IMR-90 (cell line): ENCODE measurements at regions not wholly inside any gene's neighbourhood (a gene's known extent, or its start where the extent isn't known, plus 50 kb on each side); places are given as distances from the start of the nearest gene placed in this dataset.

Experiments used
- ATAC-seq: fragments of 200-7000 bp; cut with Tn5 transposase; 2 replicates; pipeline ENCODE4 v1.9.1; 2020; ENCODE audit warnings: low read depth, mild to moderate bottlenecking, moderate library complexity
- BruUV-seq: library from RNA; stranded (reverse); fragments of 400-500 nt; replicated peaks from 2 replicates; lab custom pipeline; 2021; lab: Mats Ljungman, UMichigan
- CTCF ChIA-PET: fragments of 300-600 bp; formaldehyde crosslinking; extraction: SDS; loops from one replicate; lab custom pipeline; 2021; ENCODE audit warnings: antibody characterized with exemption; lab: Yijun Ruan, JAX
- POLR2A ChIA-PET: fragments of 300-600 bp; sonication (Branson Sonifier 250); formaldehyde crosslinking; loops from one replicate; lab custom pipeline; 2022; ENCODE audit warnings: antibody characterized with exemption; ENCODE audit not compliant: unreplicated experiment; lab: Charles Lee
- DNase-seq: peaks from one replicate; pipeline ENCODE4 v3.0.0; 2013
- H2AFZ ChIP-seq: replicated peaks from 2 replicates; pipeline ENCODE3; 2013; ENCODE audit warnings: low read length, mild to moderate bottlenecking; ENCODE audit not compliant: poor library complexity
- H2AK5ac ChIP-seq: 2 replicates; pipeline ENCODE4 v1.6.1; 2013; ENCODE audit warnings: low read depth, low read length, inconsistent platforms
- H2AK9ac ChIP-seq: replicated peaks from 2 replicates; pipeline ENCODE3; 2013; ENCODE audit warnings: mild to moderate bottlenecking, low read depth, low read length, moderate library complexity; ENCODE audit not compliant: poor library complexity
- H2BK120ac ChIP-seq: 2 replicates; pipeline ENCODE4 v1.6.1; 2013; ENCODE audit warnings: low read depth, low read length, inconsistent platforms
- H2BK15ac ChIP-seq: 3 replicates; pipeline ENCODE4 v1.6.1; 2013; ENCODE audit warnings: low read depth, low read length, inconsistent platforms
- H2BK20ac ChIP-seq: 2 replicates; pipeline ENCODE4 v1.6.1; 2013; ENCODE audit warnings: low read depth, mild to moderate bottlenecking, inconsistent platforms, low read length, moderate library complexity
- H2BK5ac ChIP-seq: 2 replicates; pipeline ENCODE4 v1.6.1; 2013; ENCODE audit warnings: mild to moderate bottlenecking, low read depth, low read length, inconsistent platforms; ENCODE audit not compliant: poor library complexity, severe bottlenecking
- H3K14ac ChIP-seq: replicated peaks from 2 replicates; pipeline ENCODE4 v1.6.1; 2013; ENCODE audit warnings: low read depth, low read length, inconsistent platforms
- H3K18ac ChIP-seq: 2 replicates; pipeline ENCODE4 v1.6.1; 2013; ENCODE audit warnings: low read depth, low read length, control low read depth
- H3K23ac ChIP-seq: 2 replicates; pipeline ENCODE4 v1.6.1; 2013; ENCODE audit warnings: low read depth, low read length, inconsistent platforms
- H3K27ac ChIP-seq: 2 replicates; pipeline ENCODE4 v1.5.1; 2013; ENCODE audit warnings: mild to moderate bottlenecking, control low read depth, low read length; ENCODE audit not compliant: insufficient read depth
- H3K27me3 ChIP-seq: 2 replicates; pipeline ENCODE4 v1.6.1; 2013; ENCODE audit warnings: low read length; ENCODE audit not compliant: control insufficient read depth, insufficient read depth
- H3K36me3 ChIP-seq: 2 replicates; pipeline ENCODE4 v1.6.1; 2013; ENCODE audit warnings: low read length, mixed read lengths; ENCODE audit not compliant: control insufficient read depth, insufficient read depth
- H3K4ac ChIP-seq: 2 replicates; pipeline ENCODE4 v1.6.1; 2013; ENCODE audit warnings: low read depth, low read length, inconsistent platforms
- H3K4me1 ChIP-seq: 2 replicates; pipeline ENCODE4 v1.6.1; 2013; ENCODE audit warnings: low read length, mixed read lengths; ENCODE audit not compliant: control insufficient read depth, insufficient read depth
- H3K4me2 ChIP-seq: 2 replicates; pipeline ENCODE4 v1.6.1; 2013; ENCODE audit warnings: low read depth, mild to moderate bottlenecking, control low read depth, low read length, moderate library complexity
- H3K4me3 ChIP-seq: 2 replicates; pipeline ENCODE4 v1.5.1; 2013; ENCODE audit warnings: low read depth, mild to moderate bottlenecking, control low read depth, low read length, moderate library complexity; ENCODE audit not compliant: insufficient read depth
- H3K56ac ChIP-seq: 2 replicates; pipeline ENCODE4 v1.6.1; 2013; ENCODE audit warnings: low read length, inconsistent platforms; ENCODE audit not compliant: insufficient read depth; ENCODE audit errors: extremely low read depth
- H3K79me1 ChIP-seq, 2 experiments: 2 replicates each; pipeline ENCODE4 v1.6.1; 2013; ENCODE audit warnings: low read length in 2 of 2, inconsistent platforms in 1 of 2, low read depth in 1 of 2
- H3K9ac ChIP-seq: 2 replicates; pipeline ENCODE4 v1.6.1; 2013; ENCODE audit warnings: low read depth, low read length, control low read depth
- H3K9me1 ChIP-seq: 2 replicates; pipeline ENCODE4 v1.6.1; 2013; ENCODE audit warnings: low read length, inconsistent platforms; ENCODE audit not compliant: insufficient read depth
- H3K9me3 ChIP-seq: 2 replicates; pipeline ENCODE4 v1.6.1; 2013; ENCODE audit warnings: low read length; ENCODE audit not compliant: control insufficient read depth, insufficient read depth
- H4K20me1 ChIP-seq: 2 replicates; pipeline ENCODE4 v1.6.1; 2013; ENCODE audit warnings: low read length, inconsistent platforms; ENCODE audit not compliant: insufficient read depth
- H4K5ac ChIP-seq: 2 replicates; pipeline ENCODE4 v1.6.1; 2013; ENCODE audit warnings: mild to moderate bottlenecking, low read depth, low read length, control low read depth
- H4K8ac ChIP-seq, 2 experiments: 2 replicates each; pipeline ENCODE4 v1.6.1; 2013; ENCODE audit warnings: low read depth in 2 of 2, low read length in 2 of 2, control low read depth in 1 of 2, inconsistent platforms in 1 of 2
- H4K91ac ChIP-seq: 2 replicates; pipeline ENCODE4 v1.6.1; 2013; ENCODE audit warnings: low read depth, low read length, inconsistent platforms; ENCODE audit not compliant: insufficient read depth
- BHLHE40 ChIP-seq: fragments of 150-350 bp; IDR thresholded peaks from 2 replicates; pipeline ENCODE4 v1.6.1; 2016; ENCODE audit warnings: mild to moderate bottlenecking, low read depth, low read length
- CHD1 ChIP-seq: IDR thresholded peaks from 2 replicates; pipeline ENCODE4 v1.6.1; 2012; ENCODE audit warnings: low read depth, low read length, improper control_type of control experiment
- MXI1 ChIP-seq: IDR thresholded peaks from 2 replicates; pipeline ENCODE4 v1.6.1; 2012; ENCODE audit warnings: low read depth, mild to moderate bottlenecking, low read length, moderate library complexity, borderline replicate concordance
- RCOR1 ChIP-seq: IDR thresholded peaks from 2 replicates; pipeline ENCODE4 v1.6.1; 2012; ENCODE audit warnings: mild to moderate bottlenecking, low read length, improper control_type of control experiment; ENCODE audit not compliant: insufficient replicate concordance
- WGBS, 2 experiments: methylation state at CpG; one replicate each; pipeline versions ENCODE4 v1.1.5 to v1.1.7; 2013; ENCODE audit warnings: missing lambda C conversion rate in 2 of 2; ENCODE audit not compliant: insufficient read length in 1 of 2; ENCODE audit errors: extremely low coverage in 2 of 2; 5-methylcytosine and 5-hydroxymethylcytosine counted together
- dilution Hi-C: fragments of 300-500 bp; cut with HindIII; formaldehyde crosslinking; loops from one replicate; pipeline ENCODE4 v1.14.3; 2018; ENCODE audit warnings: low sequenced_read_pairs; ENCODE audit not compliant: unreplicated experiment
- in situ Hi-C: fragments of 300-500 bp; cut with MboI; formaldehyde crosslinking; loops from 3 replicates; pipeline ENCODE4 v1.14.3; 2019; ENCODE audit warnings: low sequenced_read_pairs, inconsistent platforms, mixed read lengths
- intact Hi-C: fragments of 100-400 bp; cut with micrococcal nuclease; formaldehyde crosslinking; loops from 2 replicates; pipeline ENCODE4 v1.10.0; 2022

DNA sequence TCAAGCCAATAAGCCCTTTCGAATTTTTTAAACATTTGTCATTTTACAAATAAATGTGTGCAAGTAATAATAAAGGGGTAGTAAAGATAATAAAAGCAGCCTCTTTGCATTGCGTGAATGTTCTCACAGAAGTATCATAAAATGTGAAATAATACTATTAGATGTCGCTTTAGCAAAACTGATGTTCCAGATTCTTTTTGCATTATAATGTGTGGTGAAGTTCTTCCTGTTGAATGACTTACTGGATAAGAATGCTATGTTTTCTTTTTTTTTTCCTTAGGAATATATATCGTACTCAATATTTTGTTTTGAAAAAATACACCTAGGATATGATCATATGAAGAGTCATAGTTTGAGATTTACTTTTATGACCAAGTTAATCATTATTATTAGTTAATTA, 85.2 kb upstream of the CDH12 start:
- POLR2A ChIA-PET = no interaction called here
- H4K8ac ChIP-seq = no peak overlapping the region
- no peak overlapping the region for H2AK9ac ChIP-seq
- no peaks in the 10 kb centered on the region for H3K27me3 ChIP-seq
- H3K9me1 ChIP-seq = no peaks in the 10 kb centered on the region
- no peak overlapping the region for H3K23ac ChIP-seq
- no peak overlapping the region for H4K91ac ChIP-seq
- no peak overlapping the region for H2BK15ac ChIP-seq
- H3K56ac ChIP-seq = no peak overlapping the region
- H3K14ac ChIP-seq = no peak overlapping the region
- H3K4me2 ChIP-seq = no peak overlapping the region
- DNase-seq = no peak
- no CpG with 5 or more reads among the region's 4 CpGs for WGBS, 2 experiments
- dilution Hi-C loops = no loop called here
- ATAC-seq = no peak
- H3K27ac ChIP-seq = no peak overlapping the region
- H2BK20ac ChIP-seq = no peak overlapping the region
- no peak overlapping the region for H3K4me3 ChIP-seq
- CTCF ChIA-PET = no interaction called here
- H3K4ac ChIP-seq = no peak overlapping the region
- no peak overlapping the region for H2AFZ ChIP-seq
- no peak overlapping the region for H3K9ac ChIP-seq
- no TSS peak for BruUV-seq
- no peaks in the 10 kb centered on the region for H3K79me1 ChIP-seq
- H4K5ac ChIP-seq = no peak overlapping the region
- no peak for TF ChIP-seq BHLHE40
- no peak for TF ChIP-seq MXI1
- TF ChIP-seq RCOR1 = no peak
- TF ChIP-seq CHD1 = no peak
- no peak overlapping the region for H3K18ac ChIP-seq
- H2BK5ac ChIP-seq = no peak overlapping the region
- peaks cover 2% of the 10 kb centered on the region; the same call in 1 of the 2 replicates for H3K9me3 ChIP-seq
- intact Hi-C loops = no loop called here
- in situ Hi-C loops = no loop called here
- H3K36me3 ChIP-seq = no peaks in the 10 kb centered on the region
- H3K4me1 ChIP-seq = no peaks in the 10 kb centered on the region
- H2BK120ac ChIP-seq = no peak overlapping the region
- H2AK5ac ChIP-seq = no peak overlapping the region
- H4K20me1 ChIP-seq = no peaks in the 10 kb centered on the region
